Tibial nerve (tissue), 3 donors: ENCODE measurements at regions not wholly inside any gene's neighbourhood (a gene's known extent, or its start where the extent isn't known, plus 50 kb on each side); places are given as distances from the start of the nearest gene placed in this dataset.

Experiments
- POLR2A ChIP-seq, 2 donors: fragments of 450-650 bp; IDR thresholded peaks; one replicate each; pipeline ENCODE4 v1.6.1; 2017; ENCODE audit warnings: antibody characterized with exemption in 2 of 2, mild to moderate bottlenecking in 2 of 2, moderate library complexity in 2 of 2
- TF ChIP-seq, protein P1 (sequence below), 5 experiments: fragments of 200-600 bp in 3 of 5; fragments of 450-650 bp in 2 of 5; sonication (generic) in 3 of 5; IDR thresholded peaks; one replicate each; pipeline ENCODE4 v1.5.1; 2016 to 2019; ENCODE audit warnings: antibody characterized with exemption in 5 of 5, mild to moderate bottlenecking in 3 of 5, moderate library complexity in 2 of 5

DNA sequence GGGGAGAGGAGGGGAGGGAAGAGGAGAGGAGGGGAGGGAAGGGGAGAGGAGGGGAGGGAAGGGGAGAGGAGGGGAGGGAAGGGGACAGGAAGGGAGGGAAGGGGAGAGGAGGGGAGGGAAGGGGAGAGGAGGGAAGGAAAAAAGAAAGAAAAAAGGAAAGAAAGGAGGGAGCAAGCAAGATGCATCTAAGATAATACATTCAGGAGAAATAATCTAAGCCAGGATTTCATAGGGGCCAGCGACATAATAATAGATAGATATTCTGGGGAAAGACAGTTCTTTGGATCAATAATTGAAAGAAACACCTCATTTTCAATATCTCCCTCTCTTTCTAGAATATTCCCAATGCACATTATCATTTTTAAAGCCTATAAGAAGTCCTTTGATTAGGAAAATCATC lies 328.9 kb upstream of the ID2 start:
- TF ChIP-seq, protein P1, sequence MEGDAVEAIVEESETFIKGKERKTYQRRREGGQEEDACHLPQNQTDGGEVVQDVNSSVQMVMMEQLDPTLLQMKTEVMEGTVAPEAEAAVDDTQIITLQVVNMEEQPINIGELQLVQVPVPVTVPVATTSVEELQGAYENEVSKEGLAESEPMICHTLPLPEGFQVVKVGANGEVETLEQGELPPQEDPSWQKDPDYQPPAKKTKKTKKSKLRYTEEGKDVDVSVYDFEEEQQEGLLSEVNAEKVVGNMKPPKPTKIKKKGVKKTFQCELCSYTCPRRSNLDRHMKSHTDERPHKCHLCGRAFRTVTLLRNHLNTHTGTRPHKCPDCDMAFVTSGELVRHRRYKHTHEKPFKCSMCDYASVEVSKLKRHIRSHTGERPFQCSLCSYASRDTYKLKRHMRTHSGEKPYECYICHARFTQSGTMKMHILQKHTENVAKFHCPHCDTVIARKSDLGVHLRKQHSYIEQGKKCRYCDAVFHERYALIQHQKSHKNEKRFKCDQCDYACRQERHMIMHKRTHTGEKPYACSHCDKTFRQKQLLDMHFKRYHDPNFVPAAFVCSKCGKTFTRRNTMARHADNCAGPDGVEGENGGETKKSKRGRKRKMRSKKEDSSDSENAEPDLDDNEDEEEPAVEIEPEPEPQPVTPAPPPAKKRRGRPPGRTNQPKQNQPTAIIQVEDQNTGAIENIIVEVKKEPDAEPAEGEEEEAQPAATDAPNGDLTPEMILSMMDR (IDR thresholded peaks at IDR 0.05), result no peak
- no peak for TF ChIP-seq POLR2A (IDR thresholded peaks at IDR 0.05)
